AG08396 (cell line): ENCODE measurements at regions not wholly inside any gene's neighbourhood (a gene's known extent, or its start where the extent isn't known, plus 50 kb on each side); places are given as distances from the start of the nearest gene placed in this dataset.
"Not testable (repeated sequence)": the region's sequence is repeated elsewhere in the genome, so short reads cannot be mapped to it uniquely, and the experiment has no call there.

Source experiments
- DNase-seq: peaks from one replicate; pipeline ENCODE4 v3.0.0; 2012; ENCODE audit warnings: low spot score, mixed read lengths

DNA sequence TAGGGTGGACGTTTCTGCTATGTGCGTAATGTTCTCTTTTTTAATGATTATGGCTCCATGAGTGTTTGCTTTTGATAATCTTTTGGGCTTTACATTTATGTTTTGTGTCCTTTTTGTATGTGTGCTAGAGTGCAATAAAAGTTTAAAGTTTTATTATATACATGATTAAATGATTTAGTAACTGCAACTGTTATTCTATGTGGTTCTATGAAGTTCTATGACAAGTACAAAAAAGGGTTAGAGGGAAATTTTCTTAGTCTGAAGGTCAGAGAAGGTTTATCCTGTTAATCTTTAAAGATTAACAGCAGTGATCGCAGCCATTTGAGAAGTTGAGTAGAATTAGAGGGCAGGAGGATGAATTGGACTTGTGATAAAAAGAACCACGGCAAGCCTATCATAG, 386.4 kb upstream of the CHRM3 start:
- no peak for DNase-seq

DNA sequence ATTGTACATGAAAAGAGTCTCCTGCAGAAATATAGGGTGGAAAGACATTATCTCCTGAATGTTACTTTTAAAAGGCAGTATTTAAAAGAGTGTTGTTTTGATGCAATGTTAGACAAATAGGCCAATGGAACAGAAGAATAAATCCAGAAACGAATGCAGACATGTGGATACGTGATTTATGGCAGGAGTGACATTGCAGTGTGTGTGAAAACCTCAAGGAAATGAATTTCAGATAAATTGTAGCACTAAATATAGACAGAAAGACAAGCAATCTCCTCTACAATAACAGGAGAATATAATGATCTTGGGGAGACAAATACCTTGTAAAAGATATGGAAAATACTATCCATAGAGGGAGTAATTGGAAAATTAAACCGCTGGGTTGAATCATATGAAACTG, 387.8 kb upstream of the CHRM3 start:
- DNase-seq = no peak

DNA sequence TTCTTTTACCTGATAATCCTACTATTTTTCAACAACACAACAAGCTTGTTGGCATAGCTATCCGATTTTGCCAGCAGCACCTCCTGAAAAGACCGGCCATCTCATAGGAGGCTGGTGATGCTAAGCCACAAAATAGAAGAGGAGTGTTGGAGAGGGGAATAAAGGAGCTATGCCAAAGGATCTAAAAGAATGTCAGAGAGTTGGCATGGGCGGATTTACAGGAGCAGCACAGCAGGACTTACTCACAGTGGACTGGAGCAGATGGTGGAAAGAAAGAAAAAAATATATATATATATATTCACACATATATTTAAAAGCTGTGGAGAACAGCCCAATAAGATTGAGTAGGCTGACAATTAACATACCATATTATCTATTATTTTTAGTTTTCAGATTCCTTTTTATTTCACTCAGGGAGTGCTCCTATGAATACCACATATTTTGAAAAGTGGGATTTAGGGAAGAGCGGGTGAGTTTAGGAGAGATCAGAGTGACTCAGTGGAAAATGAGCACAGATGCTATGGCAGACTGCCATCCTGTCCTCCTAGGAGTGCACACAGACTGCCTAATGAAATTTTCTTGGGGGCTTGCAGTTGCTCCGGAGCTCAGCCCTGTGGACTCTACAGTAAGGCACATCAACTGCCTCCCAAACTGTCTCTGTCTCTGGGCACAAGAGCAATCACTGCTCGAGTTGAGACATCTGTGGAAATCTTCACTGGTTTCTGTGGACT, 394.4 kb upstream of the CHRM3 start:
- no peak for DNase-seq

DNA sequence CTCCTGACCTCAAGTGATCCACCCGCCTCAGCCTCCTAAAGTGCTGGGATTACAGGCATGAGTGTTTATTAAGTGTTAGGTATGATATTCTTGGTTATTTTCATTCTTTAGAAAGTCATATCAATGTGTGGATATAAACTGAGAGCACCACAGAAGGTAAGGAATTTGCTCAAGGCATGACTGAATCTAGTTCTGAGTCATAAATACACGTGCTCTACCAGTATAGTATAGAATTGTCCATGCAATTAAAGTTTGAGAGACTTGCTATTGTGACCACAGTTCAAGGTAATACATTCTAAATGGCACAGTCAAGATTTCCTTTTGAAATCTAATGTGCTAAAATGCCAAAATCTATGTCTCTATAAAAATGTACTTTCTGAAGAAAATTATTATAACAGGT, 401.1 kb upstream of the CHRM3 start:
- no peak for DNase-seq

DNA sequence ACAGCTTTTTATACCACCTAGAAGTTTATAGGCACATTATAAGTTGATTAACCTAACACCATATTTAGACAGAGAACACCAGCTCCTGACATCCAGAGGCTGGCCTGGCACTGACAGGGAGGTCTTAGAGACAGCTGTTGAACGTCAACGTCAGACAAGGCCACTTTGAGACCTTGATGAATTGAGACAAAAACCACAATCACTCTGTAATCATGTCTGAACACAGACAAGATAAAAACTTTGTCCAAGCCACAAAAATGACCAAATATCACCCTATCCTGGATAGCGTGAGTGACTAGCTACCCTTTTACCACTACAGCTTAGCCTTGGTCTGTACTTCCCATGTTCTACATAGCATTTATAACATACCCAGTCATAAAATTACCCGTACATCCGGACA, 403.6 kb upstream of the CHRM3 start:
- DNase-seq = no peak

DNA sequence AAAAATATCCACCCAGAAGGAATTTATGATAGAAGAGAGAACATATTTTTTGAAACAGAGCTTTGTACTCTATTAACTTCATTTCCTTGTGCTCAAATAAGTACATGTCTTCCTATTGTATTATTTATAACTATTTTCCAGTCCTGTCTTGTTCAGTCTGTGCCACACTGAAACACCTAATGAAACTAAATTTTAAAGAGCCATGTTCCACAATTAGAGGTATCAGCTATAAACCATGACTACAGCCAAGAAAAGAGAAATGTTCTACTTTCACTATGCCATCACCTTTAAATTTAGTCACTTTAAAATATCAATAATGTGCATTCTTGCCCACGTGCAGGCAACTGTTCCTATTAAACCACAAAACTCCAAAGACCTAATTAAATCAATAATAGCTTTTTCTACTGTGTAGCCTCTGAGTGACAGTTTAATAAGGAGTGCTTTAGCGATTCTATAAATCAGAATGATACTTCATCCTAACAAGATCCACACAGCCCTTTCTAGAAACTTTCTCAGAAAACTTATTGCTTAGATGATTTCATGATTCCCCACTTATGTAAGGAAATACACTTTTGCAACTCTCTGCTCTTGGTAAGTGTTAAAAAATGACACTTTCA, 404.9 kb upstream of the CHRM3 start:
- DNase-seq = no peak

DNA sequence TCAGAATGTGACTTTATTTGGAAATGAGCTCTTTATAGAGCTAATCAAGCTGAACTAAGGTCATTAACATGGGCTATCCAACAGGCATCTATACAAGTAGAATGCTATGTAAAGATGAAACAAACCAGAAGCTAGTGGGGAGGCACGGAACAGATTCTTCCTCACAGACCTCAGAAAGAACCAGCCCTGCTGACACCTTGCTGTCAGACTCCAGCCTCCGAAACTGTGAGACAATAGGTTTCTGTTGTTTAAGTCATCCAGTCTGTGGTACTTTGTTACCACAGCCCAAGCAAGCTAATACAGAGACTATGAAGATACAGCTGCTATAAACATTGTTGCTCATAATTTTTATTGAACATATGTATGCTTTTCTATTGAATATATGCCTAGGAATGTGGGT, 406.3 kb upstream of the CHRM3 start:
- DNase-seq = no peak

DNA sequence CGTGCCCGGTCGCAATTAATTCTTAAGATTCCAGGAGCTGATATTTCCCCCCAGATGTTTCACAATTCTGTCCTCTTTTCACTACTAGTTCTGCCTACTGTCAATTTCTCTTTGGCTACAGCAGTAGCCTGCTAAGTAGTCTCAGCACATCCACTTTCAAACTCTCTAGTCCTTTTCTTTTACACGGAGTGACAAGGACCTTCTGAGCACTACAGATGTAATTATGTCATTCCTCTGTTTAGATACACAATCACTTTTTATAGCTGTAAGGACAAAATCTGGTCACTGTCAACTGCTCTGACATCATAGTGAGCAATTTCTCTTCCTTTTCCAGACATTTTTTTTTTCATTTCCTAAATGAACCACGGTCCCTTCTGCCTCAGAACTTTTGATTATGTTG, 421.7 kb upstream of the CHRM3 start:
- DNase-seq = no peak

DNA sequence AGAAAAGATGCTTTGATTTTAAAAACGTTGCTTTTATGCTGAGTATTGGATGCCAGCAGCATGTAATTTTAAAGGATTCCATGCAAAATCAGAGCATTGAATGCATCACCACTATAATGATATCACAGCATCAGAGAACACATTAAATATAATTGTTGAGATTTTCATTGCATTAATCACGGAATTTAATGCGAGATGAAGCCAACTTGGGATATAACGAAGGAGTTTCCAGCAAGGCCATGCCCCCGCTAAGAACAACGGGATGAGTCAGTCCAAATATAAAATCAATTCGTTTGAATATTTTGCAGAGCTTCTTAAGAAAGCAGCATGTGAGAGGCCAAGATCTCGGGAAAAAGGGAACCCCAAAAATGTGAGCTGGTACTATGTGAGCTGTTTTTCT, 423.4 kb upstream of the CHRM3 start:
- DNase-seq = no peak

DNA sequence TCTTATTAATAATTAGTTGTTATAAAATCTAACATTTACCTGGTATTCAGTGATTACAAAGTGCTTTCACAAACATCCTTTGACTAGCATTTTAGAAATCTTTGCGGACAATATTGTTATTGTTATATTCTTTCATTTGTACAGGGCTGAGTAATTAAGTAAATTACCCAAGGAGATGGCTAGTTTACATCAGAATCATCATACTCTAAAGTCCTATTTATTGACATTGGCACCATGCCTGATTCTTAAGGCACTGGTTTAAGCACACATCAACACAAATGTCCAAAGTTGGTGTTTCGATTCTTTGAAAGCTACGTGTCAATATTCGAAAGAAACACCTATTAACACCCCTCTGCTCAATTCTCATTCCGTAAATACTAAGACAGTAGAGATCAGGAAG, 424.6 kb upstream of the CHRM3 start:
- no peak for DNase-seq

DNA sequence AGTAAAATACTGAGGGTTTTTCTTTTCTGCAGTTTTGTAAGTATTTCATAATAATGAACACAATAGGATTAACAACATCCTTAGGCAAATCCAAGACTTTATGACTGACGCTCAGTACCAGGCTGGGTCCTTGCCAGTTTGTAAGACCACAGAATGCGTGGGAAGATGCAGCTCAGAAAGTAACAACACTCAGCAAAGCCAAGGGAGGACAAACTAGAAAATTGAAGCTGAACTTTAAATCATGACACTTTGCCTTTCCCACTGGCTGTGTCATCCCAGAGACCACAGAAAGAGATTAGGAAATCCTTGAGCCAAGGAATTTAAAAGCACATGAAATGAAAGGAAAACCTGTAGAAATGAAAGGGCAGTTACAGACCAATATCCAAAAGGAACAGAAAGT, 426.3 kb upstream of the CHRM3 start:
- DNase-seq = no peak

DNA sequence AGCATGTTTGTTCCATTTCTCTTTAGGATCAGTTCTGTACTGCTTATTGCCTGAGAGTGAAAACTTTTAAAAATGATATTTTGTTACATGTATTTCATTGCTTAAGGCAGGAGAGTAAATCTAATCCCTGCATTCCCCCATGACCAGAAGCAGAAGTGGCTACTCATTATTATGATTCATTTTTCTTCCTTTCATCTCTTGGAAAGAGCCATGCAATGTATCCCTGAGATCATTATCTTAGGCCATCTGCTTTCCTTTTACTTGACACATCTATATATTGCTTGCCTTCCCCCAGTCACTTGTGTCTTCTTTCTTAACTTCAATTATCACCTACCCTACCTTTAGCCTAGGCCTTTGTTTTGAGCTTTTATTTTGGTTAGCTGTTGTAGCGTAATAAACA, 430.4 kb upstream of the CHRM3 start:
- no peak for DNase-seq

DNA sequence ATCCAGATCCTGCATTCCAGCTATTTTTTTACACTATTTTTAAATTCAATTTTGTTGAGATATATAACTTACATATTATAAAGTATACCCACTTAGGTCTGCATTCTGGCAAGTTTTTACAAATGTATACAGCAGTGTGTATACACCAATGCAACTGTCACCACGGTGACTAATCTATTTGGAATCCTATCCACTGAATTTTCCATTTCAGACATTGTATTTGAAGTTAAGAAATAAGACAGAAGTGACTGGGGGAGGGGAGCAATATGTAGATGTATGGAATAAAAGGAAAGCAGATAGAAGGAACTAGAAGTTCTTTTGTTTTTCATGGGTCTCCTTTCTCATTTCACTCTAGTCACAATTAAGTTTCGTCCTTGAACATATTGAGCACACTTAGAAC, 431.5 kb upstream of the CHRM3 start:
- no peak for DNase-seq

DNA sequence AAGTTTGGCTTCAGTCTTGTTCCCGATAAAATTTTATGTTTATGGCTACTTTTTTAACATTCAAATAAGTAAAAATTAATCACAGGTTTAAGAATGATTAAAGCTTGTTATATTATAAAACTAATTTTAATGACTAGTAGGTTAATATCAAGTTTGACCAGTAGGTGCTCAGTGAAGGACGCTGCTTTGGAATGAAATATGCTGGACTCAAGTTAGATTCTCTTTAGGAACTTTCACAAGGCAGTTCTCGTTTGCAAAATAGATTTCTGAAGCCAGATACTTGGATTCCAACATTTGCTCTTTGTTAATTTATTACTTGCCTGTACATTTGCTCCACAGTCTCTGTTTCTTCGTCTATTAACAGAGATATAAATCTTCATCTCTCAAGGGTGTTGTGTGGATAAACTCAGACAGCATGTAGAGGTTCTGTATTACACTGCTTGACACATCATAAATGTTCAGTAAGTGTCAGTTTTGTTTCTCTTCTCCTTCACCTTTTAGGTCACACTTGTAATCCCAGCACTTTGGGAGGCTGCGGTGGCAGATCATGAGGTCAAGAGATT, 432.8 kb upstream of the CHRM3 start:
- DNase-seq = no peak

DNA sequence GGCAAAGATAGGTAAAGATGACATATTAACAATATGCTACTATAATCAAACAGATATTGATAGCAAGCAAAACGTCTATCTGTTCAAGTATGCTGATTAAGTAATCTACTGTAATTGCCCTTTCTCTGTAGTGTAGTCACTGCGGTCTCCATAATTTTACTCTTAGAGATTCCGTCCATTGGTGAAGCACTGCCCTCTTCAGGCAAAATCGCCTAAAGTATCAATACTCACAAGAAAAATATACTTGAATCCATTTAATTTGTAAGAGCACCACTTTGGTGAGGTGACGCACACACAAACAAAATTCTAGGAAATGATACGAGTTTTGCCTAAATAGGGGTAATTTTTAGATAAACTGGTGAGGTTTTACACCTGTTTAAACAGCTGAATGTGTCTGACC, 434.6 kb upstream of the CHRM3 start:
- DNase-seq = no peak

DNA sequence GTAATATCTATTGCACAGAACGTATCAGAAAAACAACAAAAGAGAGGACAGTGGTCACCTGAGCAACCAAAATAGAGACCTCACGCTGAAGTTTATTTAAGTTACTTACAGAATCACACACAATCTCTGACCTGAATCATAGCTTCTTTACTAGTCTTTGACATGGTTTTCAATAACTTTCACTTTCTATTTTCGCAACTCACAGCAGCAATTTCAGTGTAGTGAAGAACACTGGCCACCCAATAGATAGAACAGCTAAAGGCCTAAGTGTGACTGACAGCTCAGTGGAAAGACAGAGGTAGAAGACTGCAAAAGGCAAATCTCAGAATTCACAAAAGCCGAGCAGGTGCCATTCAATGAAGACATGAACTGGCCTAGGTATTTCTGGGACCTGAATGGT, 435.6 kb upstream of the CHRM3 start:
- no peak for DNase-seq

DNA sequence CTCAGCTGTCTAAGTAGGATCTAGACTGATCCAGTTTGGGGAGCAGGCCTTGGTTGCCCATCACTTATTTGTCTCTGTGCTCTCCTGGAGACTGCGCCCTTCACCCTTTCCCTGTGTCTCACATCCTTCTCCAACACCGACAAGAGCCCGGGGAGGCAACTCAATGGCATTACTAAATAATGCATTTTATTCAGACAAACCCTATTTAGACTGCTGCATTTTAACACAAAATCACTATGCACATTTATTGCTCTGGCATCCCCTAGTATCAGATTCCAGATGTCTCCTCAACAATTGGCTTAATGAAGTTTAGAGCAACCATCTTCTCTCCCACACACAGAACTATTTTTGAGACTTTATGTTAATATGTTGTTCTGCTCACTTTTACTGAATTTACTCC, 436.4 kb upstream of the CHRM3 start:
- no peak for DNase-seq

DNA sequence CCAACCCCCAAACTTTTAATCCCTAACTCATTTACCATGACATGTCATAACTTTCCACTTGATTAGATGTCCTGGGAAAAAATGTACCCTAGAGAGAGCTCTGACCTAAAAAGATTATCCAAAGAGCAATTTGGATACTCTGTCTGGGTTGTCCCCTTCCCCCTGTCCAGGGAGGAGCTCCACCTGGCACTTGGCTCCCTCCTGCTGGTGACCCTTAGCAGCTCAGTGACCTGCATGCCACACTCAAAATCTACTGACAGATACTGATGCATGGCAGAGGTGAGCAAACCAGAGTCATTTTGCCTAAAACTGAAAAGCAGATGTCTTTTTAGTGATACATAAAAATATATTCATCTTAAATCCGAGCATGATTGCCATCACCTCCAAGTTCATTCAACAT, 442.3 kb upstream of the CHRM3 start:
- no peak for DNase-seq

DNA sequence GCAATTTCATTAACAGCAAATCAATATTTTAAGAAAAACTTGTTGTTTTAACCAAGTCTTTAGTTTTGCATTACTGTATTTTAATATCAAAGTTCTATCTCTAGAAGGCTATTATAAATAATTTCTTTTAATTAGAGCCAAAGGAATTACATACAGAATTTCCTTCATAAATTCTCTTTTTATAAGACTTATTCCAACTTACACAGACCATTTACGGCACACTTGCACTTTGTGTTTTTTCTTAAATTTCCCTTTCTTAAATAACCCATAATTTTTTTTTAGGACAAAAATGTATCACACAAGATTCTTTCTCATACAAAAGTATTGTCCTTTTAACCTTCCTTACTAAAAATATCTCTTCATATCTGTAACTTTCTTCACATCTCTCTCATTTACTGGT, 458.5 kb upstream of the CHRM3 start:
- no peak for DNase-seq

DNA sequence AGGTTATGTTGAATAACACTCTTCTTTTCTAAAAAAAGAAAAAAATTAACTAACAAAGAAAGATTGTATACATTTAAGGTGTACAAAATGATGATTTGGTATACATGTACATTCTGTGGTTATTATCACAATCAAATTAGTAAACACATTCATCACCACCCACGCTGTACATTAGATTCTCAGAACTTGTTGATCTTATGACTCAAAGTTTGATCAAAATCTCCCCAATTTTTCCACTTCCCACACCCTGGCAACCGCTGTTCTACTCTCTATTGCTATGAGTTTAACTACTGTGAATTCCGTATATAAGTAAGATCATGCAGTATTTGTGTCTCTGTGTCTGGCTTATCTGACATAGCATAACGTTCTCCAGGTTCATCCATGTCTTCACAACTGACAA, 469.5 kb upstream of the CHRM3 start:
- DNase-seq = no peak

DNA sequence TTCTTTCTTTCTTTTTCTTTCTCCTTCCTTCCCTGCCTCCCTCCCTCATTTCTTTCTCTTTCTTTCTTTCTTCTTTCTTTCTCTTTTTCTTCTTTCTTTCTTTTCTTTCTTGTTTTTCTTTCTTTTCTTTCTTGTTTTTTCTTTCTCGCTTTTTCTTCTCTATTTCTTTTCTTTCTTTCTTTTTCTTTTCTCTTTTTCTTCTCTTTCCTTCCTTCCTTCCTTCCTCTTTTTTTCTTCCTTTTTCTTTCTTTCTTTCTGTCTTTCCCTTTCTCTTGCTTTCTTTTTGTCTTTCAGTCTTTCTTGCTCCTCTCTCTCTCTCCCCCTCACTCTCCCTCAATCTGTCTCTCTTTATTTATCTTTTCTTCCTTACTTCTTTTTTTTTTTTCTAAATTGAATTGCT, 472.0 kb upstream of the CHRM3 start:
- no peak for DNase-seq

DNA sequence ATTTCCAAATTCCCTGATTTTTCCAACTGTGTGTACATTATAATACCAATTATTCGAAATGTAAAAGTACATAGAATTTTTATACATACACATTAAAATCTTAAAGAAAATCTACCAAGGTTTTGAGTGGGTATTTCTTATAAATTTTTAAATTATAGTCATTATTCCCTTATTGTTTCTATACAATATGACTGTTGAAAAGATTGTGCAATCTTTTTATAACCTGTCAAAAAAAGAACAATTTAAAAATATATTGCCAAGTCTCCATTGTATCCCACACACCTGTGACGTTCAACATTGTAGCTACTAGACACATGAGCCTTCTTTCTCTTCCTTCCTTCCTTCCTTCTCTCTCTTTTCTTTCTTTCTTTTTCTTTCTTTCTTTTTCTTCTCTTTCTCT, 473.2 kb upstream of the CHRM3 start:
- DNase-seq = no peak

DNA sequence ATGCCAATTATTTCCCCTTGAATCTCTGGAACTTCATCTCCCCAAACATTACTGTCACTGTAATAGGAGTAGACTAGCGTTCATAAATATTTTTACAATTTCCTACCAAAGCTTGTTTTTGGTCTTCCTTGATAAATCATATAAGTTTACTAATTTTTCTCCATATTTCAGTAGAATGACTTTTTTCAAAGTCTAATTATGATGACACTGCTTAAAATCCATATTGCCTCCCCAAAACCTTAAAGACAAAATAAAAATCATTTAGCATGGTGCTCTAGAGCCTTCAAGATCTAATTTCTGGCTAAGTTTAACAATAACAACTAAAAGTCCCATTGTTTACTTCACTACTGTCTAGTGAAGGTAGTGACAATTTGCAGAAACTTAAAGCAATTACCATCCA, 474.2 kb upstream of the CHRM3 start:
- DNase-seq = no peak

DNA sequence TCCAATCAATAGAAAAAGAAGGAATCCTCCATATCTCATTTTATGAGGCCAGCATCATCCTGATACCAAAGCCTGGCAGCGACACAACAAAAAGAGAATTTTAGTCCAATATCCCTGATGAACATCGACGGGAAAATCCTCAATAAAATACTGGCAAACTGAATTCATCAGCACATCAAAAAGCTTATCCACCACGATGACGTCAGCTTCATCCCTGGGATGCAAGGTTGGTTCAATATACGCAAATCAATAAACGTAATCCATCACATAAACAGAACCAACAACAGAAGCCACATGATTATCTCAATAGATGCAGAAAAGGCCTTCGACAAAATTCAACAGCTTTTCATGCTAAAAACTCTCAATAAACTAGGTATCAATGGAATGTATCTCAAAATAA, 483.6 kb upstream of the CHRM3 start:
- not testable (repeated sequence) for DNase-seq
